HG02571 (cell line): ENCODE measurements at regions not wholly inside any gene's neighbourhood (a gene's known extent, or its start where the extent isn't known, plus 50 kb on each side); places are given as distances from the start of the nearest gene placed in this dataset.

ENCODE experiments used
- ATAC-seq: cut with Tn5 transposase; IDR thresholded peaks from one replicate; pipeline ENCODE4 v1.9.1; 2021; ENCODE audit warnings: mild to moderate bottlenecking, moderate library complexity; ENCODE audit not compliant: unreplicated experiment

DNA sequence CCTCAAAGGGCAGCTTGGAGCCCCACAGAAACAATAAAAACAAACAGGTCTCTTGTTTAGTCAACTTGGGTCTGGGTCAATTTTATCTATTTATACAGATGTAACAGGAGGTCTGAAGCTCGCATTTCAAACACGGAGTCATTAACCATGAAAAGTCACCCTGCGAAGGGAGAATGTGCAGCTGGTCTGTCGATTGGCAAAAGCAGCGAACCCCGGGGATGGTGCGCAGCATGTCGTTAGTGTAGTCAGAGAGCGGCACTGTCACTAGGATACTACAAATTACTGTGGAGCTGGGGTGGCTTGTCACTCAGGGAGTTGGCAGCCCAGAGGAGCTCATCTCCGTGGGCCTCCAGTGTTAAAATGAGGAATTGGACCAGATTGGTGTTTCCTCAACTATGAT is 190.4 kb upstream of the ARG1 start:
- ATAC-seq: no peak

DNA sequence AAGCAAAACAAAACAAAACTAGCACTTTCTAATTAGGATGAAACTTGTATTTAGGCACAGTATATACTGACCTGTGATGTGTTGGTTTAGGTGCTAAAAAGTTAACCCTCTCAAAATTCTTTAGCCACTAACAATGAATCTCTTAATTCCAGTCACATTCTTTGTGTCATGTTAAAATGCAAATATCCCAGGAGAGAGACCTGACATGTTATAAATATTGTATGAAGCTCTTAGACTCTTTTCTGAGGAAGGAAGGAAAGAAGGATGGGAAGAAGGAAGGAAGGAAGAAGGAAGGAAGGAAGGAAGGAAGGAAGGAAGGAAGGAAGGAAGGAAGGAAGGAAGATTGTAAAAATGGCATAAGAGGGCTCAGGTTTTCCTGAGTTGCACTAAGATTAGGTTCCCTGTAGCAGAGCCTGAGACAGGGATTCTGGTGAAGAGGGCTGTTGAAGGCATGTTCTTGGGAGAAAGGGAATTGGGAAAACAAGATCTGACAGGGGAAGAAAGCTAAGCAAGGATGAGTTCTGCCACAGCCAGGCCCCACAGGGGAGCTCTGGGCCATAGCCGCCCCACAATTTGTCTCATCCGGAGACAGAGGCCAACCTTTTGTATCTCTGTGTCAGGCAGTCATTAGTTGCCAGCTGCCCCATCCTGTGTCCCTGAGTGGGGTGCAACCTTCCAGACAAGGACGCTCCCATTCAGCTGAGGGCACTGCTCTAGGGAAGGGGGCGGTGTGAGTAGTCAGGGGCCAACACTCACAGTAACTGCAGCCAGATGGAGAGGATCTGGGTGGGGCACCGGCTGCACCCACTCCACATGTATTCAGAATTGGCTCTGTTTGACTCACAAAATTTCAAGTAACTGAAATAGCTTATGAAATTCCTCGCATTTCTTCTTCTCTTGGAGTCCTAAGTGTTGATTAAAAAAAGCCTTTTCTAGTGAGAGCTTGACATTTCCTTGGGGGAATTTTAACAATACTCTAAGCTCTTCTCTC is 189.3 kb upstream of the ARG1 start:
- ATAC-seq: no peak

DNA sequence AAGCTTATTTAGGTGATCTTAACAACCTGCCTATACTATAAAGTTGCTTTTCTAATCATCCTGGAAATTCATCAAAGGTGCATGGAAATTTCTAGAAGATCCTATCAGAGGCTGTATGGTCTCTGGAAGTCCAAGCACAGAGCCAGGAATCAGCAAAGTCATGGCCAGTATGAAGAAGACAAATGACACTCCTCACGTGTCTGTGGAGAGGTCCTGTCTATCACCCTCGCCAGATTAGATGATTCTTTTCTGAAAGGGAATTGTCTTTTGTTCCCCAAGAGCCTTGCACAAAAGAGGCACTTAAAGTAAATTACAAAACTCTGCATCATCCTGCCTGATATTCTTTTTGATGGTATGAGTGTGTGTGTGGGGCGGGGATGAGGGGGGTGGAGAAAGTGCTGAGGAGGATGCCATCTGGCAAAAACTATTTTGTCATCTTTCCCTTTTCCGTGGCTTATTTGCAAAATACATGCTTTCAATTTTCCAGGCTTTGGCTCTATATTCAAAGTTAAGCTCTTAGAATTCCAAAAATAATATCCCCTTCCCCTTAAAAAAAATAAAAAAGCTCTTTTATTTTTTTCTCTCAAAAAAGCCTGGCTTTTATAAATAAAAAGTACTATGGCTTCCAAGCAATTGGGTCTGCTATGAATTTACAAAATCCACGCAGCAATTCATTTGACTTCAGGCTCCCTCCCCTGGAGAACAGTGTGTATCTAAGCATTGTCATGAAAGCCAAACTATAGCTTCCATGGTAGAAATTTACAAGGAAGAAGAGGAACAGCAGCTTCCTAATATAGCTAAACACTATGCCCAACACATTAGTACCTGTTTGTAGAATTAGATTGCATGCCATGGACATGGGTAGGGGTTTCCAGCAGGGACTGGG is 185.2 kb upstream of the ARG1 start:
- ATAC-seq: no peak

DNA sequence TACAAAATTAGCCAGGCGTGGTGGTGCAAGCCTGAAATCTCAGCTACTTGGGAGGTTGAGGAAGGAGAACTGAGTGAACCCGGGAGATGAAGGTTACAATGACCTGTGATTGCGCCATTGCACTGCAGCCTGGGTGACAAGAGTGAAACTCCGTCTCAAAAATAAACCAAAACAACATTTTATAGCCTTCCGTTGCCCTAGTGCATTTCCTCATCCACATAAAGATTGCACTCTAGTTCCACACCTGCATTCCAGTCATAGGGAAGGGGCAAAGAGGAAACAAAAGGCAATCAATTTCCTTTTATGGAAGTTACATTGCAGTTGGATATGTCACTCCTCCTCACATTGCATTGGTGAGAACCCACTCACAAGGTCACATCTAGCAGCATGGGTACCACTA is 182.7 kb upstream of the ARG1 start:
- no peak for ATAC-seq

DNA sequence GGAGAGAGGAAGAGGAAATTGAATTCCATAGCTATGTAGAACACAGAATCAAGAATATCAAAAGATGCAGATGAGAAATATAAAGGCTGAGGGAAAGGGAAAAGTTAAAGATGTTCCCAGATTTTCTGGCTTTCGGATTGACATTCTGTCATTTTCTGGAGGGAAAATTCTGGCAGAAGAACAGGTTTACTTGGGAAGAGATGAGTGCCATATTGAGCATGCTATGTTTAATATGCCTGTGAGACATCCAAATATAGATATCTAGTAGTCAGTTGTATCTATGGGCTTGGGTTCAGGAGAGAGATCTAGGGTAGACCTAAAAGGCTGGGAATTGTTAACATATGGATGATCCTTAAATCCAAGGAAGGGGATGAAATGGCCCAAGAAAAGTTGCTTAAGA is 181.9 kb upstream of the ARG1 start:
- no peak for ATAC-seq

DNA sequence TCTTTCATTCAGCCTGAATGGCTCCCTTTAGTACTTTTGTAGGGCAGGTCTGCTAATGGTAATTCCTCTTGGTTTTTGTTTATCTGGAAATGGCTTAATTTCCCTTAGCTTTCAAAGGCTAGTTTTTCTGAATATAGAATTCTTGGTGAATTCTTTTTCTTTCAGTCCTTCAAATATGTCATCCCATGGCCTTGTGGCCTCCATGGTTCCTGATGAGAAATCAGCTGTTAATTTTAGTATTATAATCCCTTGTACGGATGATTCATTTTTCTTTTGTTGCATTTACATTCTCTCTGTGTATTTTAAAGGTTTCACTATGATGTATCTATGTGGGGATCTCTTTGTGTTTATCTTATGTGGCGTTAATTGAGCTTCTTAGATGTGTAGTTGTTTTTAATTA is 179.6 kb upstream of the ARG1 start:
- ATAC-seq: no peak

DNA sequence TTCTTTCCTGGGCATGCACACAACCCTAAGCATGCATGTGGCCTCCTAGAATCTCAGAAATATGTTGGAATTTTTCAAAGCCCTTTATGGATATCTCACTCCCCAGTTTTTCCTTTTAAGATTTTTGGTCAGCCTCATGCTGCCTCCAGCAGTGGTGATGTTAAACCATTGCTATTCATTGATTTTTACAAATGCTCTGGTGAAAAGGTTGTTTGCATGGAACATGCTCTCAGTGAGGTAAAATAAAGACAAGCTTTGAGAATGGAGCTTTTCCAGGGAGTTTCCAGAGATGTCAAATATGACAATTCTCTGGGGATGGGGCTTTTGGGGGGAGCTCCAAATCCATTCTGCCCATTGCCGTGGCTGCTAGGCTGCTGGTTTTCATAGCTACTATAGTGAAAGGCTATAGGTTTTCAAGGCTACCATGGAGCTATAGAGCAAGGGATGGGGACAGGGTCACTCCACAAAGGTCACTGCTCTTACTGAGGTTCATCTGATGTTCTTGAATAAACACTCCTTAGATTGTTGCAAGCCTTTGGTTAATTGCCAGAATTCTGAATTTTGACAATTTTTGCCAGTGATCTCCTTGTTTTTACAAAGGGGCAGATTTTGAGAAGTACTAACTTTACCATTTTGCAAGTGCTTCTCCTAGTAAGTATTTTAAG is 178.1 kb upstream of the ARG1 start:
- no peak for ATAC-seq

DNA sequence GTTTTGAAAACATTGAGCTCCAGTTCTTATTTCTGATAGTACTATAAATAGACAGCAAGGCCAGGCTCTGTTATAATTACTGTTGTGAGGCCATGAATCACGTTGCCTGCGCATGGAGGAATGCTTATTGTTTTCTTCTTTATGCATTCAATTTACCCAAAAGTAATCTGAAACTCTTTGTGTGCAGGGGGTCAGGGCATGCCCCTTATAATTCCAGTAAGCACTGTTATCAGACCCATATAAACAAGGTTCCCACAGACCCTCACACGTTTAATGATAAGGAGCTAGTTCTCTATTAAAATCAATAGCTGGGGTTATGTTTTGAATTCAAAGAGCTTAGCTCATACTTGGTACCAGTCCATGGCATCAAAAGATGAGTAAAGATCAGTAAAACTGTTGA is 174.8 kb upstream of the ARG1 start:
- no peak for ATAC-seq

DNA sequence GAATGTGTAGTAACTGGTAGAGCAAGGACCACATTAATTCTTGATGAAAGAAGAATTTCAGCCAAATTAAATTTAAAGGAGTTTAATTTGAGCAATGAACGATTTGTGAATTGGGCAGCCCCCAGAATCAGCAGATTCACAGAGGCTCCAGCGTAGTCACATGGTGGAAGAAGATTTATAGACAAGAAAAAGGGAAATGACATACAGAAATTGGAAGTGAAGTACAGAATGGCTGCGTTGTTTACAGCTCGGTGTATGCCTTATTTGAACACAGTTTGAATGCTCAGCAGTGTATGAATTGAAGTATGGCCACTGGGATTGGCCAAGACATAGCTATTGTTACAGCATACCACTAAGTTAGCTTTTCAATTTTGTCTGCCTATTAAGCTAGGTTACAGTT is 173.6 kb upstream of the ARG1 start:
- ATAC-seq: no peak

DNA sequence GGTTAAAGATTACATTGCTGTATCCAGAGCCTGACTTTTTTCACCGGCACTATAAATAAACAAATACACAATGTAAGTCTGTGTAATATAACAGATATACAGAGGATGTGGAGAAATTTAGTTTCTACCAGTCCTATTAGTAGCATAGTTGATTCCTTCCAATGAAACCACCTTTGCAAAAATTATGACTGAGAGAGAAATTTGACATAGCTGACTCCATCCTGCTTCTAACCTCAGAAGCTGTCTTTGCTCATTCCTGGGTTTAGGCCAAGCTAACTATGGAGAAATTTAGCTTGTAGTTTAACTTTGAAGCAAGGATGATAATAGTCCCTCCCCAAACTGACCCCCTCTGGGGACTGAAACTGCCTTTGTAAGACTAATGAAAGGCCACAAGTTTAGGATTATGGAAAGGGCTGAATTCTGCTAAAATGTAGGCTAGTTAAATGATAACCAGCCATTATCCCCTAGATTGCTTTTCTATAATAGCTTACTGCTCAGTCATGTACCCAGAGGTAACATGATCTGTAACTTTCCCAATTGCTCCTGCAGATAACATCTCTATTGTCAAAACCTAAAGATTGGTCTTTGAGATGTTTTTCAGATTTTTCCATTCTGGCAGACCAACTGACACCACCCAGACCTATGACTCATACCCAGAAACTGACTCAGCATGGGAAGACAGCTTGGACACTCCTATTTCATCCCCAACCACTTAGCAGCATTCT is 172.8 kb upstream of the ARG1 start:
- ATAC-seq: no peak

DNA sequence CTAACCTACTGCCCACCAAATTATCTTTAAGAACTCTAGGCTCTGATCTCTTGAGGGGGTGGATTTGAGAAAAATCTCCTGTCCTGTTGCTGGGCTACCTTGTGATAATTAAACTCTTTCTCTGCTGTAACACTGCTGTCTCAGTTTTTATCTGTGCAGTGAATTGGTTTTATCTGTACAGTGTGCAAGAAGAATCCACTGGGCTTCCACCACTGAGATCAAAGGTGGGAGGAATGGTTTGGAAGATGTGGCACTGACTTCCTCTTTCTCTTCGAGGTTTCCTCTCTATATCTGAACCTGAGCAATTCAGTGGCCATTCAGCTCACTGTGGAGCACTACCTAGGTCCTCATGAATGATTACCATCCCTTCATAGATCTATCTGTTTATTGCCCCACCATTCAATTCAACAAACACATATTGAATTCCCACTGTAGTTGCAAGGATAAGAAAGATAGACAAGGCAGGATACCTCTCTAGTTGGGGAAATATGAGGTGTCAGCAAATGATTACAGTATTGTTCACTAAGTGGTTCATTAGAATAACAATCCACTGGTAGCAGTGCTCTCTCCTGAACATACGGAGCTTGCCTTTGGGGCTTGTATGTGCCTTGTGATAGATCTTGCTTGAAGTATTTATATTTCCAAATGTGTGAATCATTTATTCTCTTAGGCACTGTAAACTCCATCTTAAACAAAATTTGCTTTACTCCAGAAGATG is 172.1 kb upstream of the ARG1 start:
- ATAC-seq: no peak

DNA sequence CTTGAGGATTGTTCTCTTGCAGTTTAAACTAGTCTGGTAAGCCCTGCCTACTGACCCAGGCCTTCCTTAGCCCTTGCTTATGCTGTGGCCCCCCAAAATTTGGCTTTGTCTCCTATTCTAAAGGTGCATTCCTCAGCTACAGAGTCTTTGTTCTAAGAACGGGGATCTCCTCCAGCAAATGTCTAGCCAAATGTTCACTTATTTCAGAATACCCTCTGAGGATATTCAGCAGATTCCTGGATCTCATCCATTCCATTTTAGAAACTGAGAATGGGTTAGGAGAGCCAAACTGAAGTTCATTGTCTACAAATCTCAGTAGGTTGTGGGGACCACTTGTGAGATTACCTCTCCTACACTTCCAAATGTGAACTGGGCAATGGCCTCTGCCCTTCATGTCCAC is 164.2 kb upstream of the ARG1 start:
- no peak for ATAC-seq

DNA sequence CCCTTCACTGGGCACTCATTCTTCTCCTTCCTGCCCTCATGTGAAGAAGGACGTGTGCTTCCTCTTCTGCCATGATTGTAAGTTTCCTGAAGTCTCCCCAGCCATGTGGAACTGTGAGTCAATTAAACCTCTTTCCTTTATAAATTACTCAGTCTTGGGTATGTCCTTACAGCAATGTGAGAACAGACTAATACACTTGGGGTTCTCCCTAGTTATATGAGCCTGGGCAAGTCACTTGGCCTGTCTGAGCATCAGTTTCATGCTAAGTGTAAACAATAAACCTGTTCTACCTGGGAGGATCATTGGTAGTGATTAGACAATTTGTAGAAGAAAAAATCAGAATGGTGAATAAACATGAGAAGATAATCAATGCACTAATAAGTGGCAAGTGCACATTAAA is 162.2 kb upstream of the ARG1 start:
- no peak for ATAC-seq

DNA sequence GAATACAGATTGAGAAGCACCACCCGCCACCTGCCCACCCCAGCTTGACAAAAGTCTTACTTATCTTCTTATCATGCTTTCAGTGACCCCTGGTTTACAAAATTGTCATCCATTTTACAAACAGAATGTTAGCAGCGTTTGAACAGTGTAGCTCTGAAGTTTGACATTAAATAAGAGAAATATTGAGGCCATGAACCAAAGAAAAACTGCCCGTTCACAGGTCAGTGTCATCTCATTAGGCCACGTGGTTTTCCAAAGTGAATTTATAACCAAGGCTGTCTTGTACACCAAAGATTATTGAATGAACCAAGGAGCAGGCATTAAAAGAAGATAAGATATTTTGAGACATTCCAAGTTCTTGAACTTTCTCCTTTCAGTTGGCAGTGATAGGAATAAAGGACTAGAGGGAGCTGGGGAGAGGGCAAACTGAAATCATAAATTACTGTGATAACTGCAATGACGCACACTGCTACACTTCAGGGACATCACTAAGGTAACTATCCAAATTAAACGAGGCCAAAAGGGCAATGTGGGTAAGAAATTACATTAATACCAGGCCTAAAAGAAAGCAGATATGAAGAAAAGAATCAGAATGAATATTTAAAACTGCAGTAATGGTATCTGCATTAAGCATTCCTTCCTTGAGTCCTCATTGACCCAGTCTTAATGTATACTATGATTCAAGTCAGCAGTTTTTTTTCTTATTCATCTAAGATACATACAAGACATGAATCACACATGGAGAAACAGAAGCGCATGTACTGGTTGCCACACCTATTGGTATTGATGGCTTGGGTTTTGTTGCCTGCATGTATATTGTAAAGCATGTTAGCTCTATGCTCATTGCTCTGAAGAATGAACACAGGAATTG is 159.8 kb upstream of the ARG1 start:
- no peak for ATAC-seq

DNA sequence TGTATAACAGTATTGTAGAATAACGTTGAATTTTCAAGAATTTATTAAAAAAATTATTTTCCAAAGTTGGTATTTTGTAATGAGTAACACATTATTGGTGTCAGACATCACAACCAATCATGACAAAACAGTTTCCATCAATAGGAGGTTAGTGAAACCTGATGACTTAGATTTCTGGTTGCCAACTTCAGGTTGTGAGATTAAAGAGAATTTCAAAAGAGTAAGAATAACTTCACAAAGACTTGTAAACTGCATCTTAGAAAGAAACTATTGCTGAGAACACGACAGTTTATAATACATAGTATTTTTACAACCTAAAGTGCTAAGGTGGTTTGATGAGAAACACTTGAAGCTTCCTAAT is 159.2 kb upstream of the ARG1 start:
- no peak for ATAC-seq

DNA sequence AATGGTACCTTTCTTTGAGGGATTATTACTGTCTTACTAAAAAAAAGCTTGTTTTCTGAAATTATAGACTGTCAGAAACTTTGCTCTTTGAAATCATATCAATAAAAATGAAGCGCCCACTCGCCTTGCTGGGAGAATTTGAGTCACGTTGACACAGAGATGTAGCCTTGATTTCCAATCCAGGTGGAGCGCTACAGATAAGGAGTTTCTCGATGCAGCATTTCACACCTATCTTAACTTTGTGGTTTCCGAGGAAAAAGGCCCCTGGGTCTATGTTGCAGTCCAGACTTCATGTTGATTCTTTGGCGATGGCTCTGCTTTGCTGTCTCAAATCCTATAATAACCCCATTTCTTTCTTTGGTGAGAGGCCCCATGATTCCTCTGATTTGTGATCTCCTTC is 158.1 kb upstream of the ARG1 start:
- no peak for ATAC-seq

DNA sequence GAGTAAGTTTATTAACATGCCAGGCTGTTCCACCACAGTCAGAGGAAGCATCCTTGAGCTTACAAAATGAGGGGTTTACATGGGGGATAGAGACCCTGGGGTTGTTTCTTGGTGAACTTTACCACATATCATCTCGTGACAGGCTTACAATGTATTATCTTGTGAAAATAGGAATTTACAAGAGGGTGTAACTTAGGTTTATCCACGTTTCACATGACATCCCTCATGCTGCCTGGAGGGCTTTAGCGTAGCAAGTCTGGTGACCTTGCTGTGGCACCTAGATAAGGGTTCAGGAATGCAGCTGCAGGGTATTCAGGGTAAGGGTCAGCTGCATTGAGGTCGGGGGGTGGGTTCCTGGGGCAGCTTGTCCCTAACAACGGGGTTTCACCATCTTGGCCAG is 154.6 kb upstream of the ARG1 start:
- ATAC-seq: no peak

DNA sequence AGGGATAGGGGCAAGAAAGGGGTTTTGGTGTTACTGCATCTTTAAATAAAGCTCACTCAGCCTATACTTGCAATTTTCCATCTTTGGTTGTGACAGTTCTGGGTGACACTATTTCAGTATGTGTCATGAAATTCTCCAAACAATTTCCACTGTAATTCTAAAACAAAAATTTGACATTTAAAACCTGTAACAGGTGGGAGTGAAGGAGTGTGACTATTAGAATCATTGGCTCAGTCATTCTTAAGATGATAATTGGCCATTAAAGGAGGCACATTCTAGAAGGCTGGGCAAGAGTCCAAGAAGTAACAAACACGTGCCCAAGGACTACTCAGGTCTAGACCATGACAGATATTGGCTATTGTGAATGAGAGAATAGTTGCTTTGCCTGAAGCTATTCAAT is 153.3 kb upstream of the ARG1 start:
- no peak for ATAC-seq

DNA sequence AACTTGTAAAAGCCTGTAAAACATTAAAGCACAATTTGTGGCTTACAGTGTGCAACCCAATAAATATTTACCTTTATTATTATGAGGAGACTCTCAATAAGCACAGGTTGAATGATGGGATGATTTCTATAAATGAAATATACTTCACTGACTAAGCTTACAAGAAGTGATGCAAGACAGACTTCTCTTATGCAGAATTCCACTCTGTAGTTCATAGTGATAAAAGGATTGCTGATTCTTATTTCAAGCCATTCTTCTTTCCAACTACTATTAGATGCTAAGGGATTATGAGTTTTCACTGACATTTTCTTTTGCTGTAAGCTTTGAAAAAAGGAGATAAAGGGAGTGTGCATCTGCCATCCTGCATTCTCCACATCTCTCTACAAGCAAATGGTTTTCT is 149.0 kb upstream of the ARG1 start:
- no peak for ATAC-seq
